Stimulated activated CD8-positive, alpha-beta memory T cell treated with anti-CD3 and anti-CD28 coated beads, Interleukin-7, amount 100 ng/mL, for 48 hours (primary cell): ENCODE measurements at regions not wholly inside any gene's neighbourhood (a gene's known extent, or its start where the extent isn't known, plus 50 kb on each side); places are given as distances from the start of the nearest gene placed in this dataset.

Experiments used
- DNase-seq, 2 donors: peaks; one replicate each; pipeline ENCODE4 v3.0.0-alpha.2; 2020; ENCODE audit warnings: low read depth in 1 of 2; ENCODE audit errors: extremely low read depth in 1 of 2

GRCh38 chr16:55214412-55214811 lies 109.6 kb upstream of the IRX6 start:
- no peak for DNase-seq

- DNase-seq: no peak
Observed at GRCh38 chr16:55214974-55215494, 109.0 kb upstream of the IRX6 start.

- DNase-seq: no peak
Observed at GRCh38 chr16:55217392-55217791, 106.6 kb upstream of the IRX6 start.

GRCh38 chr16:55221836-55222235 lies 102.2 kb upstream of the IRX6 start:
- no peak for DNase-seq

- no peak for DNase-seq
Observed at GRCh38 chr16:55222486-55222885, 101.5 kb upstream of the IRX6 start.

- DNase-seq: no peak
Observed at GRCh38 chr16:55225972-55226542, 97.9 kb upstream of the IRX6 start.

- no peak for DNase-seq
Observed at GRCh38 chr16:55232822-55233221, 91.2 kb upstream of the IRX6 start.

GRCh38 chr16:55233464-55233863 lies 90.5 kb upstream of the IRX6 start:
- no peak for DNase-seq

GRCh38 chr16:55236655-55237054 lies 87.3 kb upstream of the IRX6 start:
- DNase-seq: no peak

- no peak for DNase-seq
Observed at GRCh38 chr16:55239723-55240122, 84.3 kb upstream of the IRX6 start.

- DNase-seq: no peak
Observed at GRCh38 chr16:55240888-55241287, 83.1 kb upstream of the IRX6 start.

GRCh38 chr16:55242667-55243066 lies 81.3 kb upstream of the IRX6 start:
- DNase-seq: no peak

GRCh38 chr16:55248058-55248457 lies 75.9 kb upstream of the IRX6 start:
- DNase-seq: no peak

- DNase-seq: no peak
Observed at GRCh38 chr16:55248494-55248893, 75.5 kb upstream of the IRX6 start.

GRCh38 chr16:55249361-55249760 lies 74.6 kb upstream of the IRX6 start:
- no peak for DNase-seq

- no peak for DNase-seq
Observed at GRCh38 chr16:55249936-55250335, 74.1 kb upstream of the IRX6 start.

GRCh38 chr16:55250701-55251100 lies 73.3 kb upstream of the IRX6 start:
- no peak for DNase-seq

- no peak for DNase-seq
Observed at GRCh38 chr16:55251151-55251550, 72.9 kb upstream of the IRX6 start.

- no peak for DNase-seq
Observed at GRCh38 chr16:55252577-55252976, 71.4 kb upstream of the IRX6 start.

- DNase-seq: no peak
Observed at GRCh38 chr16:55253987-55254386, 70.0 kb upstream of the IRX6 start.

- no peak for DNase-seq
Observed at GRCh38 chr16:55255733-55256282, 68.2 kb upstream of the IRX6 start.

GRCh38 chr16:55256412-55257016 lies 67.5 kb upstream of the IRX6 start:
- no peak for DNase-seq
